Ishikawa (cell line): ENCODE measurements at regions not wholly inside any gene's neighbourhood (a gene's known extent, or its start where the extent isn't known, plus 50 kb on each side); places are given as distances from the start of the nearest gene placed in this dataset.

Experiments
- CEBPB ChIP-seq: IDR thresholded peaks from 2 replicates; pipeline ENCODE4 v1.6.1; 2012
- CREB1 ChIP-seq: IDR thresholded peaks from 2 replicates; pipeline ENCODE4 v1.6.1; 2012; ENCODE audit warnings: low read depth
- EGR1 ChIP-seq: IDR thresholded peaks from 2 replicates; pipeline ENCODE4 v1.6.1; 2012
- EP300 ChIP-seq: IDR thresholded peaks from 2 replicates; pipeline ENCODE4 v1.6.1; 2012; ENCODE audit warnings: borderline replicate concordance
- FOXM1 ChIP-seq: IDR thresholded peaks from 2 replicates; pipeline ENCODE4 v1.6.1; 2012; ENCODE audit warnings: low read depth, borderline replicate concordance
- MAX ChIP-seq: IDR thresholded peaks from 2 replicates; pipeline ENCODE4 v1.6.1; 2012
- NFIC ChIP-seq: IDR thresholded peaks from 2 replicates; pipeline ENCODE4 v1.6.1; 2012
- RAD21 ChIP-seq: IDR thresholded peaks from 2 replicates; pipeline ENCODE4 v1.6.1; 2012; ENCODE audit warnings: low read depth
- REST ChIP-seq: IDR thresholded peaks from 2 replicates; pipeline ENCODE4 v1.6.1; 2012; ENCODE audit warnings: low read depth, mild to moderate bottlenecking
- TAF1 ChIP-seq: IDR thresholded peaks from 2 replicates; pipeline ENCODE4 v1.6.1; 2012; ENCODE audit warnings: low read depth, mild to moderate bottlenecking
- TCF12 ChIP-seq: IDR thresholded peaks from 2 replicates; pipeline ENCODE4 v1.6.1; 2012; ENCODE audit warnings: low read depth
- TEAD4 ChIP-seq: IDR thresholded peaks from 2 replicates; pipeline ENCODE4 v1.6.1; 2012
- USF1 ChIP-seq: IDR thresholded peaks from 2 replicates; pipeline ENCODE4 v1.6.1; 2012
- YY1 ChIP-seq: IDR thresholded peaks from 2 replicates; pipeline ENCODE4 v1.6.1; 2012; ENCODE audit warnings: low read depth
- ZBTB7A ChIP-seq: IDR thresholded peaks from 2 replicates; pipeline ENCODE4 v1.6.1; 2012; ENCODE audit warnings: low read depth

DNA sequence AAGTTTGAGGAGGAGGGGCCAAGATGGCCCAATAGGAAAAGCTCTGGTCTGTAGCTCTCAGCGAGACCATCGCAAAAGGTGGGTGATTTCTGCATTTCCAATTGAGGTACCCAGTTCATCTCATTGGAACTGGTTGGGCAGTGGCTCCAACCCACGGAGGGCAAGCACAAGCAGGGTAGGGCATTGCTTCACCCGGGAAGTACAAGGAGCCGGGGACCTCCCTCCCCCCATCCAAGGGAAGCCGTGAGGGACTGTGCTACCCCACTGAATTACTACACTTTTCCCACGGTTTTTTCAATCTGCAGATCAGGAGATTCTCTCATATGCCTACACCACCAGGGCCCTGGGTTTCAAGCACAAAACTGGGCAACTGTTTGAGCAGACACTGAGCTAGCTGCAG is 58.0 kb upstream of the EFCAB3 start:
- TF ChIP-seq EP300 (no peak), TAF1 (no peak), EGR1 (no peak), USF1 (no peak), ZBTB7A (no peak), YY1 (no peak), FOXM1 (no peak), CEBPB (no peak), MAX (no peak), RAD21 (no peak), TCF12 (no peak), CREB1 (no peak), REST (no peak), NFIC (no peak), TEAD4 (no peak)

DNA sequence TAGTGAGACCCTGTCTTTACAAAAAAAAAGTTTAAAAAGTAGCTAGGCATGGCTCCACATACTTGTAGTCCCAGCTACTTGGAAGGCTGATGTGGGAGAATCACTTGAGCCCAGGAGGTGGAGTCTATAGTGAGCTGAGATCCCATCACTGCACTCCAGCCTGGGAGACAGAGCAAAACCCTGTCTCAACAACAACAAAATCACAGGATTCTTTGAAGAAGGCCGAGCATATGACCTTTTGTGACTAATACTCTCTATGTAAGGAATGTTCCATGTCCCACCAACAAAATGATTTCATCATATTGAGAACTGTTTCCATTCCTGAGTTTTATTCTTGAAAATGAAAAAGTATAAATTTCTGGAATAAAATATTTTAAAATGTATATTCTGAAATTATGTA is 58.9 kb upstream of the EFCAB3 start:
- no peak for TF ChIP-seq EGR1
- no peak for TF ChIP-seq YY1
- no peak for TF ChIP-seq CEBPB
- TF ChIP-seq USF1: no peak
- no peak for TF ChIP-seq MAX
- no peak for TF ChIP-seq RAD21
- no peak for TF ChIP-seq ZBTB7A
- TF ChIP-seq REST: no peak
- no peak for TF ChIP-seq CREB1
- no peak for TF ChIP-seq TCF12
- TF ChIP-seq NFIC: no peak
- TF ChIP-seq FOXM1: no peak
- TF ChIP-seq EP300: no peak
- no peak for TF ChIP-seq TEAD4

GRCh38 chr17:62319846-62320245 is 60.5 kb upstream of the EFCAB3 start:
- TF ChIP-seq CEBPB: no peak

- TF ChIP-seq EP300 (no peak), USF1 (no peak), TAF1 (no peak), REST (no peak), NFIC (no peak), TEAD4 (no peak), CREB1 (no peak), EGR1 (no peak), CEBPB (no peak), YY1 (no peak), MAX (no peak), RAD21 (no peak), FOXM1 (no peak), TCF12 (no peak), ZBTB7A (no peak)
Measured at GRCh38 chr17:62309396-62309795, 71.0 kb upstream of the EFCAB3 start.
